Peyer's patch (tissue), 4 donors: ENCODE measurements at regions not wholly inside any gene's neighbourhood (a gene's known extent, or its start where the extent isn't known, plus 50 kb on each side); places are given as distances from the start of the nearest gene placed in this dataset.

Experiments used
- POLR2A ChIP-seq, 2 donors: fragments of 450-650 bp; IDR thresholded peaks; one replicate each; pipeline ENCODE4 v1.5.1; 2017; ENCODE audit warnings: antibody characterized with exemption in 2 of 2, mild to moderate bottlenecking in 2 of 2, moderate library complexity in 2 of 2
- TF ChIP-seq, protein P1 (sequence below), 6 experiments: fragments of 450-650 bp in 4 of 6; fragments of 200-600 bp in 2 of 6; sonication (generic) in 1 of 6; IDR thresholded peaks; one replicate each; pipeline ENCODE4 v1.5.1; 2017 to 2019; ENCODE audit warnings: antibody characterized with exemption in 6 of 6, mild to moderate bottlenecking in 3 of 6, moderate library complexity in 1 of 6

DNA sequence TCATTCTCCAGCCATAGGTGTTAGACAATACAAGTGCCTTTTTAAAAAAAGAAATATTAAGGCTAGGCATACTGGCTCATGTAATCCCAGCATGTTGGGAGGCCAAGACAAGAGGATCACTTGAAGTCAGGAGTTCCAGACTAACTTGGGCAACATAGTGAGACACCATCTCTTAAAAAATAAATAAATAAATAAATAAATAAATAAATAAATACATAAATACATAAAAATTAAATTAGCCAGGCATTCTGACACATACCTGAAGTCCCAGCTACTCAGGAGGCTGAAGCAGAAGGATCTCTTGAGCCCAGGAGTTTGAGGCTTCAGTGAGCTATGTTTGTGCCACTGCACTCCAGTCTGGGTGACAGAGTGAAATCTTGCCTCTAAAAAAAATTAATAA, 85.8 kb upstream of the ATP1B1 start:
- no peak for TF ChIP-seq POLR2A (IDR thresholded peaks at IDR 0.05)
- TF ChIP-seq, protein P1, sequence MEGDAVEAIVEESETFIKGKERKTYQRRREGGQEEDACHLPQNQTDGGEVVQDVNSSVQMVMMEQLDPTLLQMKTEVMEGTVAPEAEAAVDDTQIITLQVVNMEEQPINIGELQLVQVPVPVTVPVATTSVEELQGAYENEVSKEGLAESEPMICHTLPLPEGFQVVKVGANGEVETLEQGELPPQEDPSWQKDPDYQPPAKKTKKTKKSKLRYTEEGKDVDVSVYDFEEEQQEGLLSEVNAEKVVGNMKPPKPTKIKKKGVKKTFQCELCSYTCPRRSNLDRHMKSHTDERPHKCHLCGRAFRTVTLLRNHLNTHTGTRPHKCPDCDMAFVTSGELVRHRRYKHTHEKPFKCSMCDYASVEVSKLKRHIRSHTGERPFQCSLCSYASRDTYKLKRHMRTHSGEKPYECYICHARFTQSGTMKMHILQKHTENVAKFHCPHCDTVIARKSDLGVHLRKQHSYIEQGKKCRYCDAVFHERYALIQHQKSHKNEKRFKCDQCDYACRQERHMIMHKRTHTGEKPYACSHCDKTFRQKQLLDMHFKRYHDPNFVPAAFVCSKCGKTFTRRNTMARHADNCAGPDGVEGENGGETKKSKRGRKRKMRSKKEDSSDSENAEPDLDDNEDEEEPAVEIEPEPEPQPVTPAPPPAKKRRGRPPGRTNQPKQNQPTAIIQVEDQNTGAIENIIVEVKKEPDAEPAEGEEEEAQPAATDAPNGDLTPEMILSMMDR (IDR thresholded peaks at IDR 0.05): no peak
